ENCODE measurements at regions not wholly inside any gene's neighbourhood (a gene's known extent, or its start where the extent isn't known, plus 50 kb on each side); places are given as distances from the start of the nearest gene placed in this dataset.

DNA sequence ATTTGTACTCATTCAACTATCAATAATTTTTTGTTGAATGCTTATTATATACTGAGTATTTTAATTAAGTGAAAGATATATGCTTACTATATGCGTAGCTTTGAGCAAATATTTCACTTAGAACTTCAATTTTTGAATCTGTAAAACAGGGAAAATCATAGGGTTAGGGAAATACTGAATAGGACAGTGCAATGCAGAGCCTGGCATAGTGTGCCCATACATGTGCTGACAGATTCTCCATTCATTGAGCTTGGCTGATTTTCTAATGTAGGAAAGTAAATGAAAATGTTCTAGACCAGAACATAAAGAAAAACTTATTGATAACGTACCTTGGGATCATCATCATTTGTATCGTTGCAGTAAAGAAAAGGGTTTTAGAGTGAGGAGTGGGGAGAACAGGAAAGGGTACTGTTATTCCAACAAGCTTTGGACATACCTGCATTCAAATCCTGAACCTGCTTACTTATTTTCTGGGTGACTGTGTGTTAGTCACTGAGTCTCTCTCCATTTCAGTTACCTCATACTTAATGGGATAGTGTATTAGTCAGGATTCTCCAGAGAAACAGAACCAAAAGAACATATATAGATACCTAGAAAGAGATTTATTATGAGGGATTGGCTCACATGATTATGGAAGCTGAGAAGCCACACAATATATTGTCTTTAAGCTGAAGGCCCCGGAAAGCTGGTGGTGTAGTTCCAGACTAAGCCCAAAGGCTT, 436.4 kb downstream of the ADAMTS20 start:
- no peaks in the 10 kb centered on the region for H3K9me3 Mint-ChIP-seq
- Histone ChIP-seq H2AFZ (replicated peaks) (no peak overlapping the region), H3K4me1 (no peaks in the 10 kb centered on the region), H3K27ac (no peak overlapping the region), H3K79me2 (ENCODE audit: low read depth) (no peaks in the 10 kb centered on the region), H3K27me3 (no peaks in the 10 kb centered on the region), H3K4me3 (no peak overlapping the region), H3K9ac (no peak overlapping the region), H3K4me2 (no peak overlapping the region), H4K20me1 (ENCODE audit: low read depth) (no peaks in the 10 kb centered on the region), H3F3A (ENCODE audit: low read depth) (no peaks in the 10 kb centered on the region), H3K36me3 (no peaks in the 10 kb centered on the region), H3K9me3 (ENCODE audit: low read depth) (no peaks in the 10 kb centered on the region)
- no peak for DNase-seq (ENCODE audit: low spot score)
- H3K27ac Mint-ChIP-seq = no peak overlapping the region
- TF ChIP-seq, protein P1, sequence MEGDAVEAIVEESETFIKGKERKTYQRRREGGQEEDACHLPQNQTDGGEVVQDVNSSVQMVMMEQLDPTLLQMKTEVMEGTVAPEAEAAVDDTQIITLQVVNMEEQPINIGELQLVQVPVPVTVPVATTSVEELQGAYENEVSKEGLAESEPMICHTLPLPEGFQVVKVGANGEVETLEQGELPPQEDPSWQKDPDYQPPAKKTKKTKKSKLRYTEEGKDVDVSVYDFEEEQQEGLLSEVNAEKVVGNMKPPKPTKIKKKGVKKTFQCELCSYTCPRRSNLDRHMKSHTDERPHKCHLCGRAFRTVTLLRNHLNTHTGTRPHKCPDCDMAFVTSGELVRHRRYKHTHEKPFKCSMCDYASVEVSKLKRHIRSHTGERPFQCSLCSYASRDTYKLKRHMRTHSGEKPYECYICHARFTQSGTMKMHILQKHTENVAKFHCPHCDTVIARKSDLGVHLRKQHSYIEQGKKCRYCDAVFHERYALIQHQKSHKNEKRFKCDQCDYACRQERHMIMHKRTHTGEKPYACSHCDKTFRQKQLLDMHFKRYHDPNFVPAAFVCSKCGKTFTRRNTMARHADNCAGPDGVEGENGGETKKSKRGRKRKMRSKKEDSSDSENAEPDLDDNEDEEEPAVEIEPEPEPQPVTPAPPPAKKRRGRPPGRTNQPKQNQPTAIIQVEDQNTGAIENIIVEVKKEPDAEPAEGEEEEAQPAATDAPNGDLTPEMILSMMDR (IDR thresholded peaks at IDR 0.05) = no peak
- no peak for TF ChIP-seq EZH2phosphoT487 (IDR thresholded peaks at IDR 0.05)
- no peak for TF ChIP-seq EZH2 (IDR thresholded peaks at IDR 0.05)
- no peak overlapping the region for H3K4me3 Mint-ChIP-seq
- H3K36me3 Mint-ChIP-seq = no peaks in the 10 kb centered on the region
- peaks cover 11% of the 10 kb centered on the region for H3K4me1 Mint-ChIP-seq
- peaks cover 2% of the 10 kb centered on the region for H3K27me3 Mint-ChIP-seq (ENCODE audit: insufficient read depth, low read depth)

DNA sequence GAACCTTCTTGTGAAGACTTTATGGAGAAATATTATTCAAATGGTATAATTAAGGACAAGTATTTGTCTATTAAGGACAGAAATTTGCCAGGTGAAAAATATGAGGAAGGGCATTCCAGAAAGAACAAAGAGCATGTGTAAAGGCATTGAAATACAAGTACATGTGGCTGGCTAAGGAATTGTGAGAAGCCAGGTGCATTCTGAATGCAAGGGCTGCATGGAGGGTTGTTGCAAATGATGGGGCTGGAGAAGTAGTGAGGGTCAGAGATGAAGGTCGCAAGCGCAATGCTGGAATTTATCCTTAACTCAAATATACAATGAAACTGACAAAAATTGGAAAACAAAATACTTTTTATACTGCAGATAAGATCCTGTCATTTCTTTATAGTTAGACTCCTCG, 437.7 kb downstream of the ADAMTS20 start:
- Histone ChIP-seq H3K9me3 (ENCODE audit: low read depth) (no peaks in the 10 kb centered on the region), H3K4me1 (no peaks in the 10 kb centered on the region), H3K27me3 (no peaks in the 10 kb centered on the region), H3K36me3 (no peaks in the 10 kb centered on the region), H3K4me3 (no peak overlapping the region), H3K79me2 (ENCODE audit: low read depth) (no peaks in the 10 kb centered on the region), H4K20me1 (ENCODE audit: low read depth) (no peaks in the 10 kb centered on the region), H2AFZ (replicated peaks) (no peak overlapping the region), H3K9ac (no peak overlapping the region), H3K27ac (no peak overlapping the region), H3F3A (ENCODE audit: low read depth) (no peaks in the 10 kb centered on the region), H3K4me2 (no peak overlapping the region)
- Mint-ChIP-seq H3K4me1 (peaks cover 7% of the 10 kb centered on the region), H3K27ac (no peak overlapping the region), H3K4me3 (no peak overlapping the region), H3K9me3 (no peaks in the 10 kb centered on the region), H3K36me3 (no peaks in the 10 kb centered on the region), H3K27me3 (ENCODE audit: insufficient read depth, low read depth) (peaks cover 2% of the 10 kb centered on the region)
- TF ChIP-seq EZH2phosphoT487 (IDR thresholded peaks at IDR 0.05) (no peak), EZH2 (IDR thresholded peaks at IDR 0.05) (no peak)
- TF ChIP-seq, protein P1 (IDR thresholded peaks at IDR 0.05) = no peak
- DNase-seq (ENCODE audit: low spot score) = no peak

DNA sequence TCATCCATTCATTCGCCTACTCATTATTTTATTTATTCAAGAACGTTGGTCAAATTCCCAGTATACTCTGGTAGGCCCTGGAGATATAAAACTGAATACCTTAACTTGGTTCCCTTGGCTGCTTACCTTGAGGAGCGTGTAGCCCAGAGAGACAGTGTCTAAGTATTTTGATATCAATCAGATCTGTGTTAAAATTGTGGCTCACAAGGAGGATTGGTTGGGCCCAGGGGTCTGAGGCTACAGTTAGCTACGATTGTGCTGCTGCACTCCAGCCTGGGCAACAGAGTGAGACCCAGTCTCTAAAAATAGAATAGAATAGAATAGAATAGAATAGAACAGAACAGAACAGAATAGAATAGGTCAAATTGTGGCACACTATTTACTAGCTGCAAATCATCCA, 438.4 kb downstream of the ADAMTS20 start:
- no peak overlapping the region for H3K27ac Mint-ChIP-seq
- no peaks in the 10 kb centered on the region for H3F3A ChIP-seq (ENCODE audit: low read depth)
- no peaks in the 10 kb centered on the region for H3K36me3 Mint-ChIP-seq
- H3K27me3 Mint-ChIP-seq (ENCODE audit: insufficient read depth, low read depth) = peaks cover 2% of the 10 kb centered on the region
- no peaks in the 10 kb centered on the region for H4K20me1 ChIP-seq (ENCODE audit: low read depth)
- TF ChIP-seq EZH2 (IDR thresholded peaks at IDR 0.05) (no peak), EZH2phosphoT487 (IDR thresholded peaks at IDR 0.05) (no peak)
- TF ChIP-seq, protein P1 (IDR thresholded peaks at IDR 0.05) = no peak
- H3K4me1 ChIP-seq = no peaks in the 10 kb centered on the region
- H3K27me3 ChIP-seq = no peaks in the 10 kb centered on the region
- H3K27ac ChIP-seq = no peak overlapping the region
- H3K9me3 ChIP-seq (ENCODE audit: low read depth) = no peaks in the 10 kb centered on the region
- H3K4me3 Mint-ChIP-seq = no peak overlapping the region
- no peak overlapping the region for H3K9ac ChIP-seq
- H3K36me3 ChIP-seq = no peaks in the 10 kb centered on the region
- no peak overlapping the region for H2AFZ ChIP-seq (replicated peaks)
- no peak overlapping the region for H3K4me2 ChIP-seq
- DNase-seq (ENCODE audit: low spot score) = no peak
- H3K9me3 Mint-ChIP-seq = no peaks in the 10 kb centered on the region
- peaks cover 9% of the 10 kb centered on the region for H3K4me1 Mint-ChIP-seq
- H3K4me3 ChIP-seq = no peak overlapping the region
- H3K79me2 ChIP-seq (ENCODE audit: low read depth) = no peaks in the 10 kb centered on the region
